Heart left ventricle (tissue), 16 donors: ENCODE measurements at regions not wholly inside any gene's neighbourhood (a gene's known extent, or its start where the extent isn't known, plus 50 kb on each side); places are given as distances from the start of the nearest gene placed in this dataset.

Experiments used
- ATAC-seq, 4 donors: fragments of 200-7000 bp; cut with Tn5 transposase; one replicate each; pipeline ENCODE4 v1.9.1; 2020 to 2022; ENCODE audit warnings: moderate library complexity in 4 of 4, mild to moderate bottlenecking in 3 of 4, moderate number of reproducible peaks in 1 of 4
- DNase-seq, 5 donors: peaks; one replicate each; pipeline ENCODE4 v3.0.0-alpha.2; 2020
- H3K27ac ChIP-seq, 12 donors: fragments of 200-600 bp; sonication (generic) in 4 of 12; one replicate each; pipeline versions ENCODE4 v1.5.0 to v1.8.0; 2016 to 2022; ENCODE audit warnings: mild to moderate bottlenecking in 2 of 12
- H3K27me3 ChIP-seq, 9 donors: fragments of 200-600 bp; sonication (generic) in 2 of 9; one replicate each; pipeline versions ENCODE4 v1.5.1 to v1.8.0; 2016 to 2022; ENCODE audit warnings: mild to moderate bottlenecking in 3 of 9
- H3K36me3 ChIP-seq, 9 donors: fragments of 200-600 bp; sonication (generic) in 2 of 9; one replicate each; pipeline versions ENCODE4 v1.5.0 to v1.8.0; 2018 to 2022; ENCODE audit warnings: mild to moderate bottlenecking in 2 of 9
- H3K4me1 ChIP-seq, 12 donors: fragments of 200-600 bp; sonication (generic) in 4 of 12; one replicate each; pipeline versions ENCODE4 v1.5.0 to v1.8.0; 2016 to 2022; ENCODE audit warnings: mild to moderate bottlenecking in 3 of 12
- H3K4me3 ChIP-seq, 12 donors: fragments of 200-600 bp; sonication (generic) in 4 of 12; one replicate each; pipeline versions ENCODE4 v1.5.0 to v1.8.0; 2017 to 2022; ENCODE audit warnings: mild to moderate bottlenecking in 9 of 12, moderate library complexity in 4 of 12
- H3K9me3 ChIP-seq, 12 donors: fragments of 200-600 bp; sonication (generic) in 4 of 12; one replicate each; pipeline versions ENCODE4 v1.5.0 to v1.8.0; 2016 to 2022; ENCODE audit warnings: mild to moderate bottlenecking in 1 of 12
- CTCF ChIP-seq, 12 donors: fragments of 200-600 bp; sonication (generic) in 4 of 12; IDR thresholded peaks; one replicate each; pipeline versions ENCODE4 v1.5.0 to v1.8.0; 2018 to 2022; ENCODE audit warnings: antibody characterized with exemption in 12 of 12, mild to moderate bottlenecking in 5 of 12
- POLR2A ChIP-seq, 2 donors: fragments of 450-650 bp; IDR thresholded peaks; one replicate each; pipeline ENCODE4 v1.6.1; 2017; ENCODE audit warnings: antibody characterized with exemption in 2 of 2, mild to moderate bottlenecking in 2 of 2, moderate library complexity in 2 of 2
- WGBS, 4 donors: extraction: QIAGEN DNeasy Blood & Tissue Kit in 2 of 4; methylation state at CpG; one replicate each; pipeline versions ENCODE4 v1.1.5 to v1.1.7; 2013 to 2018; 5-methylcytosine and 5-hydroxymethylcytosine counted together
- intact Hi-C, 10 donors: fragments of 100-400 bp; cut with DNase I; formaldehyde crosslinking; loops; one replicate each; pipeline versions ENCODE4 v1.11.1 to v1.14.2; 2022
- donor health status: ischemic (EF 13 %, LVEDD 7.1; RV severe dilation, severe dysfunction).
- donor health status: healthy with polysubstance abuse.
- donor health status: DM: no; HTN: yes; CAD: no.
- donor health status: DM: no; HTN: no; CAD: no.
- donor health status: ischemic (EF 25% LVEDD 6.9; RV normal size, moderate dysfunction).
- donor health status: ischemic (EF 25% LVEDD 5.7; RV mildly dilated, moderate dysfunction).
- donor health status: healthy.
- donor health status: DM: yes; HTN: yes; CAD: no.
- donor health status: ischemic (EF 35%, LVEDD 5.7; RV mildly dilated, moderate dysfunction).
- donor health status: nonischemic (EF 11% LVEDD 7.7; RV severe dilation, severe dysfunction).
- donor health status: DM: yes; HTN: yes; CAD: no.
- donor health status: PGD.
- donor health status: ischemic (EF 29% LVEDD 5.4; RV normal size, mild dysfunction).
- donor health status: nonischemic (EF 23%, LVEDD 6.1; RV moderate dilation, normal function).

DNA sequence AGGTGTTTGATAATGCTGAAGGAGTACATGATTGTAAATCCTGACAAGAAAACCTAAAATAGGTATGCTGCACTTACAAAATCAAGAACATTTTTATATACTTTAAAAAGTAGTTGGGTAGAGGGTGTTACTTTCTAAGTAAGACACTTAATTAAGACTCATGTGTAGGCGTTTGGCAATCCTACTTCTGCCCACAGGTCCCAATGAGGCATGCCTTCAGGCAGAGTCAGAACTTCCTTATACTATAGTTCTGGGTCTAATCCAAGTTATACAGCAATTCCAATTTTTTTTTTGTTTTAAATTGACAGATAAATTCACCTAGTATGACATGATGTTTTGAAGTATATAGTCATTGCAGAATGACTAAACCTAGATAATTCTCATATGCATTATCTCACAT, 1188.5 kb upstream of the PHF14 start:
- Histone ChIP-seq H3K4me1 (no peaks in the 10 kb centered on the region), H3K27me3 (no peaks in the 10 kb centered on the region), H3K27ac (no peak overlapping the region), H3K36me3 (no peaks in the 10 kb centered on the region), H3K9me3 (no peaks in the 10 kb centered on the region), H3K4me3 (no peak overlapping the region)
- no peak for TF ChIP-seq CTCF (IDR thresholded peaks at IDR 0.05)
- no peak for TF ChIP-seq POLR2A (IDR thresholded peaks at IDR 0.05)
- DNase-seq (no peak), ATAC-seq (no peak)
- intact Hi-C loops: no loop called here
- WGBS, 4 donors: 40 to 54% (median 46%) methylated on average over 1 of the region's 1 CpG

- H3K27me3 ChIP-seq: no peaks in the 10 kb centered on the region
- H3K36me3 ChIP-seq: no peaks in the 10 kb centered on the region
- 49 to 72% (median 63%) methylated on average over 1 of the region's 1 CpG for WGBS, 4 donors
- H3K9me3 ChIP-seq: peaks cover 0 to 12% (median 0%) of the 10 kb centered on the region in 12 donors
- H3K4me3 ChIP-seq: no peak overlapping the region
- DNase-seq: no peak
- TF ChIP-seq POLR2A (IDR thresholded peaks at IDR 0.05) (no peak), CTCF (IDR thresholded peaks at IDR 0.05) (no peak)
- H3K27ac ChIP-seq: no peak overlapping the region
- intact Hi-C loops: no loop called here
- ATAC-seq: no peak
- no peaks in the 10 kb centered on the region for H3K4me1 ChIP-seq
Observed at GRCh38 chr7:9796241-9796640, 1177.4 kb upstream of the PHF14 start.

DNA sequence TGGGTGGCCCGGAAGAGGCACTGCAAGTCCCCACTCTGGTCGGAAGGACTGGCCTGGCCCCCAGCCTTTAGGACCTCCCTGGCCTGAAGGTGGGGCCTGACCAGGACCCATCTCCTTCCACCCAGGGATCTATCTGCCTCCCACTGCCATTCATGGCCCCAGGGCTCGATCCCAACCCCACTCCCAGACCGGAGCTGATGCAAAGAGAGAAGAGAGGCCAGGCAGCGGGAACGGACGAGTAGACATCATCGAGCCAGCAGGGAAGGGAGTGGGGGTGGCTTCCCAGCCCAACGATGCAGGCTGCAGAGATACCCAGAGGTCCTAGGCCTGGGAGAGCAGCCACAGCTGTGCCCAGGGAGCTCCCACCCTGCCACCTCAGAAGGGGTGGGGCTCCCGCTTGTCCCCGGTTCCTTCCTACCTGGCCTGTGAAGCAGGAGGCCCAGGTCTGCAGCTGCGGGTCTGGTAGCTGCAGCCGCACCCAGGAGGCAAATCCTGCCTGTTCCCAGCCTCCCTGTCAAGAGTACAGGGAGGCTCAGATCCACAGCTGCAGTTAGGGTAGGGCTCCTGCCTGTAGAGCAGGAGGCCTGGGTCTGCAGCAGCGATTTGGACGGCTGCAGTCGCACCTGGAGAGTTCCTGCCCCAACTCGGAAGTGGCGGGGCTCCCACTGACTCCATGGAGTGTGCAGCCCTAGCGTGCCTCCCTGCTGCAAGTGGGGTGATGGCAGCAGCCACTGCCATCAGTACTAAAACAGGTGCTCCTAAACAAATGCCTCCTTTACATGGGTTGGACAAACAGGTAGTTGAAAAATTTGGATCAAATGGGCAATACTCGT, 1151.0 kb upstream of the PHF14 start:
- no peak overlapping the region for H3K27ac ChIP-seq
- H3K4me1 ChIP-seq: no peaks in the 10 kb centered on the region
- intact Hi-C loops: no loop called here
- TF ChIP-seq POLR2A (IDR thresholded peaks at IDR 0.05) (no peak), CTCF (IDR thresholded peaks at IDR 0.05) (no peak)
- no peaks in the 10 kb centered on the region for H3K36me3 ChIP-seq
- no peaks in the 10 kb centered on the region for H3K27me3 ChIP-seq
- WGBS, 4 donors: 83 to 87% (median 85%) methylated on average over 18 to 20 of the region's 20 CpGs
- H3K4me3 ChIP-seq: no peak overlapping the region
- H3K9me3 ChIP-seq: peaks cover 0 to 15% (median 2%) of the 10 kb centered on the region in 12 donors
- DNase-seq: peak in 1 of 5 donors; percentile 47
- peak in 1 of 4 donors; percentile 36 for ATAC-seq

DNA sequence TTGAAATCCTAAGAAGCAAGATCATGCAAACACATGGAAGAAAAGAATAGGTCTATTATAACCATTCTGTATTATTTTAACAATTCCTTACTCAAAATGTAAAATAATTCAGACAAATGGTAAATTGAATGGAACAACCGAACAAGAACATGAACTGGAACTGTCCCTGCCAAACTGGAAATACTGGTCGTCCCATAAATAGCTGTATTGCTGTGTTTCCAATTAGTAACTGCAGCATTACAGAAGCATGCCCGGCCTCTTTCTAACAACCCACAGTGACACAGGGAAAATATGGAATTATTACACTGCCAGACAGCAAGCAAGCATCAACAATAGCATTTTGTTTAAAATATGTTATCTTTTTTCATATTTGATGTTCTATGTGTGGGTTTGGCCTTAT, 1138.5 kb upstream of the PHF14 start:
- H3K36me3 ChIP-seq: no peaks in the 10 kb centered on the region
- ATAC-seq (no peak), DNase-seq (no peak)
- no peak for TF ChIP-seq POLR2A (IDR thresholded peaks at IDR 0.05)
- TF ChIP-seq CTCF (IDR thresholded peaks at IDR 0.05): no peak
- no peaks in the 10 kb centered on the region for H3K4me1 ChIP-seq
- intact Hi-C loops: no loop called here
- H3K9me3 ChIP-seq: no peaks in the 10 kb centered on the region
- no peak overlapping the region for H3K4me3 ChIP-seq
- H3K27me3 ChIP-seq: no peaks in the 10 kb centered on the region
- H3K27ac ChIP-seq: no peak overlapping the region
- WGBS, 4 donors: 77 to 79% (median 78%) methylated on average over 3 of the region's 3 CpGs
